Left renal pelvis (tissue), 4 donors: ENCODE measurements at regions not wholly inside any gene's neighbourhood (a gene's known extent, or its start where the extent isn't known, plus 50 kb on each side); places are given as distances from the start of the nearest gene placed in this dataset.

Experiments used
- DNase-seq, 4 donors: peaks; one replicate each; pipeline ENCODE4 v3.0.0-alpha.2; 2013; ENCODE audit warnings: low read depth in 4 of 4, low spot score in 3 of 4

DNA sequence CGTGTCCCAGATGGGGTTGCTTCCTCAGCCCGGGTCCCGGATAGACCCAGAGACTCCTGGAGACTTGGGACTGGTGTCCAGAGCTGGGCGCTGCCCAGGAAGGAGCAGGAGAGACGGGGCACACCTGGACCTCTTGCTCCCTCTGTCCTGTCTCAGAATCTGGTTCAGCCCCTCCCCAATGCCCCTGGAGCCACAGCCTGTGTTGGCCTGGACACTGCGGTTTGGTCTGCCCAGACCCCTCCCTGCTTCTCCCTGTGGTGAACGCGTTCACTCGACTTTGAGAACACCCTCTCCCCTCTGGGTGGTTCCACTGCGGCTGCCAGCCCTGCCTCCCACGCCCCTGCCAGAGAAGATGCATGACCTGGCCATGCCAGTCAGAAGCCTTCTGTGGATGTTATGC is 111.1 kb downstream of the HMX1 start:
- no peak for DNase-seq

DNA sequence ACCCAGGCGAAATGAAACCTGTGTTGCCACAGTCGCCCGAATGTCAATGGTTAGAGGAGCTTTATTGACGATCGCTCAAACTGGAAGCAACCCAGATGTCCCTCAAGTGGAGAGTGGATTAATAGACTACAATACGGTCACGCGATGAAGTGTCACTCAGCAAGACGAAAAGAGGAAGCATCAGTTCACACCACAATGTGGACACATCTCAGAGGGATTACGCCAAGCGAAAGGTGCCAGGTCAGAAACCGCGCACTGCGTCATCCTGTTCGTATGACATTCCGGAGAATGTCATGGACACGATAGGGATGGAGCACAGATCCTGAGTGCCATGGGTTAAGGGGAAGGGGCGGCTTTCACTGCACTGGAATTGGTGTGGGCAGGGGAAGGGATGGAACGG is 111.7 kb downstream of the HMX1 start:
- no peak for DNase-seq

DNA sequence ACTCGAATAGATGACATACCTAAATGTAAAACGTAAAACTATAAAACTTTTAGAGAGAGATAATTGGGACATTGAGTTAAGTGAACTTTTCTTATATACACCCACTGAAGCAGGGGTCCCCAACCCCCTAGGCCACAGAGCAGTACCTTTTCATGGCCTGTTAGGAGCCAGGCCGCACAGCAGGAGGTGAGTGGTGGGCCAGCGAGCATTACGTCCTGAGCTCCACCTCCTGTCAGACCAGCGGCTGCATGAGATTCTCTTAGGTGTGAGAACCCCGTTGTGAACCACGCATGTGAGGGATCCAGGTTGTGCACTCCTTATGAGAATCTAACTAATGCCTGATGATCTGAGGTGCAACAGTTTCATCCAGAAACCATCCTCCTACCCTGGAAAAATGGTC is 114.8 kb downstream of the HMX1 start:
- DNase-seq = no peak

DNA sequence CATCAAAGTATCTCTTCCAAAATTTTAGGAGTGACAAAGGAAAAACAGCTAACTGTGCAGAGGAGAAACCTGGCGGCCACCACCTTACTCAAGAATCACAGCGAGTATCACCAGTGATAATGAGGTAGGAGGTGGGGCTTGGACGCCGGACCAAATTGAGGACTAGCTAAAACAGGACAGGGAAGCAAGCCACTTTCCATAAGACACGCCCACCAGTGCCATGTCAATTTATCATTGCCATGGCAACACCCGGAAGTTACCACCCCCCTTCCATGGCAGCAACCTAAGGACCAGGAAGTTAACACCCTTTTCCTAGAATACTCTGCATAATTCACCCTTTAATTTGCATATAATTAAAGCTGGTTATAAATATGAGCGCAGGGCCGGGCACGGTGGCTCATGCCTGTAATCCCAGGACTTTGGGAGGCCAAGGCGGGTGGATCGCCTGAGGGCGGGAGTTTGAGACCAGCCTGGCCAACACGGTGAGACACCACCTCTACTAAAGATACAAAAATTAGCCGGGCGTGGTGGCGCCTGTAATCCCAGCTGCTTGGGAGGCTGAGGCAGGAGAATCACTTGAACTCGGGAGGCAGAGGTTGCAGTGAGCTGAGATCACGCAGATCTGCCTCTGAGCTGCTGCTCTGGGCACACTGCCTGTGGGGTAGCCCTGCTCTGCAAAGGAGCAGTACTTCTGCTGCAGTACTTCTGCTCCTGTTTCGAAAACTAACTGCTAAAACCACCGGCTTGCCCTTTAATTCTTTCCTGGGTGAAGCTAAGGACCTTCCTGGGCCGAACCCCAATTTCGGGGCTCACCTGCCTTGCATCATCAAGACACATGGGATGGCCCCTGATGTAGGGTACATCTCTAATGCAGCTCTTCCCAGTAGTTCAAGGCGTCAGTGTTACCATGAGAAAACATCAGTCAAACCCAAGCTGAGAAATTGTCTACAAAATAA is 116.7 kb downstream of the HMX1 start:
- no peak for DNase-seq

DNA sequence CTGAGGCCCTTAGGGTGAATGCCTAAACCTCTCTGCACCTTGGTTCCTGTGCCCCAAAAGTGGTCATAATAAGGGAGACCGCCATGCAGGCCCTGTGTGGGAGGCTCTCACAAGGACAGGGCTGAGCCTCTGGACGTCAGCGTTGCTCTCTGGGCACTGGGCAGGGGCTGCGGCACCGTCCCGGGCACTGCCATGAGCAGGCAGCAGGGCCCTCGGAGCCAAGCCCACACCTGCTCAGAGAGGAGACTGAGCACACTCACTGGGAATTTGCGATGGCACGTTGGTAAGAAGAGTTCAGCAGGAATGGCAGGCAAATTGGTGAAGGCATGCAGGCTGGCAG is 123.4 kb downstream of the HMX1 start:
- no peak for DNase-seq

DNA sequence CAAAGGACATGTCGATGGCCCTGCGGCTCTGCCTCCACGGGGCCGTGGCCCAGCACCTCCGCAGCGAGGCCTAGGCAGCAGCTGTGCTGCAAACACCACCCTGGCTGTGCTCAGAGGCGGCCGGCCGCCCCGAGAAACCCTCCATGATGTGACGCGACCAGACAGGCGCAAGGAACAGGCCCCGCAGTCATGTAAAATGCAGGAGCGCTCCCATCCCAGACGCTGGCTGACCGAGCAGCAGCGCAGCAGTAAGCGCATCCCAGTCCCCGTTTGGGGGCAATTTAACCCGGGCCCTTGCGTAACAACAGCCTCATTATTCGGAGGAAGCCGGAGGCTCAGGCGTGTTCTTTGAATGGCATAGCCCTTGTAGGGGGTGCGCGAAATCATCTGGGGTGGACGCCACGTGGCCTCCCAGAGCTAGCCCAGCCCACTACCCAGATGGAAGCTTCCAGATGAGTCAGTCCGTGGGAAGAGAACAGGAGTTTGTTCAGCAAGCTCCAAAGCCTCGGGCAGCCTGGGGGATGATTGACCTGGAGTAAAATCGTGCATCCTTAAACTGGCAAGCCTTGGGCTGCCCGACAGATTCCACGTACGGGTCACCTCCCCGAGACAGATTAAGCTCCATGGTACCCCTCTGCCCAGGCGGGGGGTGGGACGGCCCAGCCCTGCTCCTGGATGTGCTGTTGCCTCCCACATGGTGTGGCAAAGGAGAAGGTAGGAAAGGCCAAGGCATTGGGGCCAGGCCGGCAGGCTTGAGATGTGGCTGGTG is 124.0 kb downstream of the HMX1 start:
- no peak for DNase-seq

DNA sequence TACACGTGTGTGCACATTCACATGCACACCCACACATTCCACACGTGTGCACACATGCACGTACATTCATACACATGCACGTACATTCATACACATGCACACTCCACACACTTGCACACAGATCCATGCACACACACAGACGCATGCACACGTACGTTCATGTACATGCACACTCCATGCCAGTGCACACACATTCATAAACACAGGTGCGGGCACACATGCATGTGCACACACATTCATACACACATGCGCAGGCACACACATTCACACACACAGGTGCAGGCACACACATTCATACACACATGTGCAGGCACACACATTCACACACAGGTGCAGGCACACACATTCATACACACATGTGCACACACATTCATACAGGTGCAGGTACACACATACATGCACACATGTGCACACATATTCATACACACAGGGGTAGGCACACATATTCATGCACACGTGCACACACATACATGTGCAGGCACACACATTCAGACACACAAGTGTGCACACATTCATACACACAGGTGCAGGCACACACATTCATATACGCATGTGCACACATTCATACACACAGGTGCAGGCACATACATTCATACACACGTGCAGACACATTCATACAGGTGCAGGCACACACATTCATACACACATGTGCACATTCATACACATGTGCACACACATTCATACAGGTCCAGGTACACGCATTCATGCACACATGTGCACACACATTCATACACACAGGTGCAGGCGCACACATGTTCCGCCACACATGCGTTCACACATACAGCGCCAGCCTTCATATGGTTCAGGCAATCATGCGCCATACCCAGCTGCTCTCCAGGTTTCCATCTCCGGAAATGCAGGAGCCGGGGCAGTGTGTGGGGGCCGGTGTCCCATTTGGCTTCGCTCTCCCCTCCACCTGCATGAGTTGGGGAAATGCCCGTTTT is 124.8 kb downstream of the HMX1 start:
- DNase-seq = no peak

DNA sequence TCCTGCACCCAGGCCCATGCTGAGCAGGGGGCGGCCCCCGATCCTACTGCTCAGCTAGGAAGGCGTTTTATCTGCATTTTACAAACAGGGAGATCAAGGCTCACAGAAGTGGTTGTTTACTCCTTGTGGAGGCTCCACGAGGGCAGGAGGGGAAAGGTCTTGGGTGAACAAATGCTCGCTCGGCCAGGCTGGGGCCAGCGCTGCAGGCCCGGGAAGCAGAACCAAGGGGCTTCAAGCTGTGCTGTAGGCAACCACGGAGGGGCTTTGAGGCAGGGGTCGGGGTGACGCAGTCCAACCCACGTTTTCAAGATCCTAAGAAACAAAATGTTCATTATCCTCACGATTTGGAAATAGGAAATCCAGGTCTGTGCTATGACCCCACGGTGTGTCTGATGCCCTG is 125.8 kb downstream of the HMX1 start:
- DNase-seq = no peak

DNA sequence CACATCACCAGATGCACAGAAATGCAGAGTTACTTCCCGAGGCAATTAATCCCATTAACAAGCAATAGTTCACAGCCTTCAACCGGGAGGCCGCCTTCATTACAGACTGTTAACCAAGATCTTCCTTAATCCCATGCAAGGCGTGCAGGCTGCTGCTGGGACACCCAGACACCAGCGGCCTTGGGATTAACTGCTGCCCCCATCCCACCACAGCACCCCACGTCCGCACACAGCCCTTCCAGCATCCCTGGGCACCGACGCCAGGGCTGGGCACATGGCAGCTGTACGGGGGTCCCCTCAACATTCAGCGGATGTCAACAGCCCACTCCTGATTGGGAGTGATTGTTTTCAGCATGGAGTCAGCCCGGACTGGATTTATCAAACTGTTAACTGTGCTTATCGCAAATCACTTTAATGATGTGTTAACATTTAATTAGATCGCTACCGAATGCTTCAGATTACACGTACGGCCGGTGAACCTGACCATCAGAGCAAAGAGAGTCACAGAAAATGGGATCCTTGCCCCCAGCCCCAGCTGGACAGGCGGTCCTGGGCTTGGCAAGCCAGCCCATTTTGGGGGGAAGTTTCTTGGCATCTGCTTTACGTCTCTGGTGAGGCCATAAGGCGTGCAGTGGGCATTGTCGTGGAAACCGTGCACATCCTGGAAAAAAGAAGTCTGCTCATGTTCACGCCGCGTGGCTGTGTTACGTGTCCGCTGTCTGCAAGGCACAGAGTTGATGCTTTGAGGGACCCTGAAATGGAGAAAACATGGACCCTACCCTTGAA is 126.4 kb downstream of the HMX1 start:
- no peak for DNase-seq

DNA sequence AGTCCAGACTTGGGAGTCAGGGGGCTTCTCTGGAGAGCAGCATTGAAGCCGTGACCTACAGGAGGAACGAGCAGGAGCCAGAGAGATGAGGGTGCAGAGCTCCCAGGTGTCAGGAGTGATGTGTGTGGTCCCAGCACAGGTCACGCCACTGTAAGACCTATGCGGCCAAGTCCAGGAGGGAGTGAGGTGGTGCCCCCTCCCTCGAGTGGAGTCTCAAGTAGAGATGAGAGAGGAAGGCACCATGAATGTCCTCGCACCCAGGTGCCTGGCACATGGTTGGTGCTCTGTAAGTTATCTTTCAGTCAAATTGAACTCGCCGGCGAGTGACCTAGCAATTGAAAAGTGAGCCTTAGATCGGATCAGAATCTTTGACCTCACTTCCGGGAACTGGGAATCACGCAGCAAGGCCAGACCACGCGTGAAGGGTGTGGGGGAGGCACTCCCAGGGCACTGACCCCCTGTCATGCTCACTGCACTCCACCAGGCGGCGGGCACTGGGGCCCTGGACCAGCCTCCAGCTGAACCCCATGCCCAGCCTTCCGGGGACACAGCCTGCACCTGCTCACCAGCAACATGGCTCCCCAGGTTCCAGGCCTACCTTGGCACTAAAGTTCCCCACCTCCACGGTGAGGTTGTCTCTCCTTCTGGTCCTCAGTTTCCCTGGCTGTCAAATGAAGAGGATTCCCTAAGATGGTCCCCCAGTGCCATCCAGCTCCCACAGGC is 127.4 kb downstream of the HMX1 start:
- no peak for DNase-seq

DNA sequence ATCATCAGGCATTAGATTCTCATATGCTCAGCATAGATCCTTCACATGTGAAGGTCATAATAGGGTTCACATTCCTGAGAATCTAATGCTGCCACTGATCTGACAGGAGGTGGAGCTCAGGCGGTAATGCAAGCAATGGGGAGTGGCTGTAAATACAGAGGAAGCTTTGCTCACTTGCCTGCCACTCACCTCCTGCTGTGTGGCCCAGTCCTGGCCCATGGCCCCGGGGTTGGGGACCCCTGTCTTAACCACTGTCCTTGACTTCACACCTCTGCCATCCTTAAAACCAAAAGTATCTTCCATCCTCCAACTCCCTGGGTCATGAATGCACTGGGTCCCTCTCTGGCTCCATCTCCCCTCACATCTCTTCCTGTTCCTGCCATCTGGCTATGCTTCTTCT is 129.1 kb downstream of the HMX1 start:
- DNase-seq = no peak

DNA sequence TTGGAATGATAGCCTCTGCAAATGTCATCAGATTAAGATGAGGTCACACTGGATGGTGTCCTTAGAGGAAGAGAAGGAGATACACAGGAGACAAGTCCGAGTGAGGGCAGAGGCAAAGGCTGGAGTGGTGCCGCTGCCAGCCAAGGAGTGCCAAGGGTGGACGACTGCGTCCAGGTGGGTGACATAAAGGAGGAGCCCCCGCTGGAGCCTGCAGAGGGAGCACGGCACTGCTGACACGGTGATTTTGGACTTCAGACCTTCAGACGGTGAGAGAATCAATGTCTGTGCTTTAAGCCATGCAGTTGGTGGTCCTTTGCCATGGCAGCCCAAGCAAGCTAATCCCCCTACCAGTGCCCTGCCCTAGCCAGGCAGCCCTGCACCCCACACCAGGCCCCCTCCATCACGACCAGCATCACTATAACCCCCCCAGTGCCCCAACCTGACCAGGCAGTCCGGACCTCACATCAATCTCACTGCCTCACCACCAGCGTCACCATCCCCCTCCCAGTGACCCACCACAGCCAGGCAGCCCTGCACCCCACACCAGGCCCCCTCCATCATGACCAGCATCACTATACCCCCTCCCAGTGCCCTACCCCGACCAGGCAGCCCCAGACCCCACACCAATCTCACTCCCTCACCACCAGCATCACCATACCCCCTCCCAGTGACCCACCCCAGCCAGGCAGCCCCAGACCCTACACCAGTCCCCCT is 130.0 kb downstream of the HMX1 start:
- no peak for DNase-seq

DNA sequence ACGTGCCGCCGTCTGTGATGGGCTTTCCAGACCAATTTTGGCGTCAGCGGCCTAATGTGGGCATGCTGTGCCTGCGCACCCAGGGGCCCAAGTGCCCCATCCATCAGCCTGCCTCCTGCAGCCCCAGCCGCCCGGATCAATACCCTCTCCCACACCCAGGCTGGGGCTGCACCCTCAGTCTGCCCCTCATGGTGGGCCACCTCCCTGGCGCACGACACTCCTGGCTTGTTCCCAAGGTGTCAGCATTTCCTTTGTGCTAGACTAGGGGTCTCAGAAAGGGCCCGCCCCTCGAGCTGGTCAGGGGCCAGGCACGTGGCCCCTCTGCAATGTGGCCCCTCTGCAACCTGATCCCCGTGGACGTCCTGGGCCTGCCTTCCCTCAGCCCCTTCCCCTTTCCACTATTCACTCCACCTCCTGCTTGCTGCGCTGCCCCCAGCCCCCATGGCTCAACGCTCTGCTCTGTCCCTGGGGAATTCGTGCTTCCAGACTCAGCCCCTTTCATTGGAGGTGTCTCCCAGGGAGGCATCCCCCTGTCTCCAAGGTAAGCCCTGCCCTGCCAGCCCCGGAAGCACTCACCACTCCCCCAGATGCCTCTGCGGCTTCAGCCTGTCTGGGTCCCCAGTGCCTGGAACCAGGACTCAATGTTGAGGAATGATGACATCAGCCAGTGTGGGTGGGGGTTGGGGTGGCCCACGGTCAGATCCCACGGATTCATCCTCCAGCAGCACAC is 130.8 kb downstream of the HMX1 start:
- no peak for DNase-seq

DNA sequence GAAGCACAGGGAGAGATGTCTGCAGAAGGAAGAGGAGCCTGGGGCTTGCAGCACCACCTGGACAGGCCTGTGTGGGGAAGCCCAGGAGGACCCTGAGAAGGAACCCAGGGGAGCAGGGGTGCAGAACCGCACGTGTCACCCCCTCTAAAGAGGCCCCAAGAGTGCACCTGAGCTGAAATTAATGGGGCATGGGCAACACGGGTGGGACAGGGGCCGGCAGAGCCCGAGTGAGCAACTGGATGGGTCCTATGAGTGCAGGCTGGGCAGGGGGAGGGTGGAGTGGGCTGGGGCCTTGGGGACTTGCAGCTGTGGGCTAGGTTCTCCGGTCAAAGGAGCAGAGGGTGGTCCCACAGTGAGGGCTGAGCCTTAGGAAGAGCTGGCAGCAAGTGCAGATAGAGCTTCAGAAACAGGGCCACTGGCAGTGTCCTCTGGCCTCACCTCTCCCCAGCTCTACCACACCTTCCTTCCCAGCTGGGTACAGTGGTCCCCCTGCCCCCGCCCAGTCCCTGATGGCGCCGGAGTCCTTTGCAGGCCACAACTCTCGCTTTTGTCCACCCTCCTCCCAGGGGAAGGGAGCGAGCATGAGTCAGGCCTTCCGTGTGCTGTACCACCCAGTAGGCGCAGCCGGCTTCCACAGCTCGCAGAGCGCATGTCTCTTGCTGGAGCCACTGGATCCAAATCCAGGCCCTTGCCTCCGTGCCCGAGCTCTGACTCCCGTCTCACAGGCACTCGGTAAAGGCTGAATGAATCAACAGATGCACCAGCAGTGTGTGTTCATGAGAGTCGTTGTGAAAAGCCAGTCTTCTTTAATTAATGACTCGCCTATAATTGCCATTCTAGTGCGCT is 131.6 kb downstream of the HMX1 start:
- no peak for DNase-seq

DNA sequence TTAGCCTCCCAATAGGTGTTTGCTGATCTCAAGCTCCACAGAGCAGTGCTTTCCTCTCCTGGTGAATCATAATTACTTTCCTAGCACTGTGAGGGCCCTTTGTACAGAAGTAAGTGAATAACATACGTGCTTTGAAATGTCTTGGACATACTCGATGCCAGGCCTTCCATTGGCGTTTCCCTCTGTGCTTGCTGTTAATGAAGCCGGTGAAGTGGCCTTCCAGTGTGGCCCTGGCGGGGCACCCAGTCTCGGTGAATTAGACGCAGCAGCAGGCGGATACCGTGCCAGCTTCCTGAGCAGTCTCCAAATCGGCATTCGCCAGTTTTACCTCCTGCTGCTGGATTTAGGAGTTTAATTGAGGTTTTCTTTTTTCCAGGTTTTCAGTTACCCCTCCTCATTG is 132.3 kb downstream of the HMX1 start:
- DNase-seq = no peak

DNA sequence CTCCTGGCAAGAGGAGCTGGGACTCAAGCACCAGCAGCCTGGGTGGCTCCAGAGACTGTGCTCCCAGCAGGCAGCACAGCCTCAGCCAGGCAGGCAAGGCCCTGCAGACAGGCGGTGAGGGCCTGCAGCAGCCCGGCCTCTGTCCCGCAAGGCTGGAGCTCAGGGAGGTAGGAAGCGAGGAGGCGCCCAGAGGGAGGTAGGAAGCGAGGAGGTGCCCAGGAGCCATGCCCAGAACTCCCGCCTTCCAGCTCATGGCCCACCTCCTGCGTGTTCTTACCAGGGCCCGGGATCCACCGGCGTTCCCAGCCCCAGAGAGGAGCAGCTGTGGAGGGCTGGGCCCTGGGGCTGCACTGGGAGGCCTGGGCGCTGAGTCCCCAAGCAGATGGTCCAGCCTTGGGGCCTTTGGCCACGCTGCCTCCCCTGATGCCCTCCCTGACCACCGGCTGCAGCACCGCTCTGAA is 133.1 kb downstream of the HMX1 start:
- no peak for DNase-seq

DNA sequence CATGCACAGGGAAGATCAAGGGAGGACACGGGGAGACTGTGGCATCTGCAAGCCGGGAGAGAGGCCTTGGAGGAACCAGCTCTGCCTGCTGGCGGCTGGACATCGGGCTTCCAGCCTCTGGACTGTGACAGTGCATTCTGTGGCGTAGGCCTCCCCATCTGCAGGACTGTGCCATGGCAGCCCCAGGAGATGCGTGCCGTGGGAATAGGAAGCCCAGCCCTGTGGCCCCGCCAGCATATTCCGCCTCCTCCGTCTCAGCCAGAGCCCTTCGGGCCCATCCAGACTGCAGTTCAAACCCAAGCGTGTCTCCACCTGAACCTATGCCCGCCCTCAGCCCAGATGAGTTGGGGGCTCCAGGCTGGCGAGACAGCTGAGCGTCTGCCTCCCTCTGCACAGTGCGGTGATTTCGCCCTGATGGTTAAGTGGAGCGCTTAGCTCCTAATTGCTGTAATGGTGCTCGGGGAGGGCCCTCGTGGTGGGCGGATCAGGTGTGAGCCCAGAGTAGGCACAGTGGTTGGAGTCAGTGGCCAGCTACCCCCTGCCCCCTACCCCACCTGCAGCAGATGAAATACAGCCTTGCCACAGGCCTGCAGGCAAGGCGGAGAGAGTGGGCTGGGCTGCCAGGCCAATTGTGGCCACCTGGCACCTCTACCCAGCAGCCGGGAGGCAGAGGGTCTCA is 133.9 kb downstream of the HMX1 start:
- DNase-seq = no peak
